Islet precursor cell (in vitro differentiated cells): ENCODE measurements at regions not wholly inside any gene's neighbourhood (a gene's known extent, or its start where the extent isn't known, plus 50 kb on each side); places are given as distances from the start of the nearest gene placed in this dataset.

Experiments used
- DNase-seq: peaks from one replicate; pipeline ENCODE4 v3.0.0-alpha.2; 2018

DNA sequence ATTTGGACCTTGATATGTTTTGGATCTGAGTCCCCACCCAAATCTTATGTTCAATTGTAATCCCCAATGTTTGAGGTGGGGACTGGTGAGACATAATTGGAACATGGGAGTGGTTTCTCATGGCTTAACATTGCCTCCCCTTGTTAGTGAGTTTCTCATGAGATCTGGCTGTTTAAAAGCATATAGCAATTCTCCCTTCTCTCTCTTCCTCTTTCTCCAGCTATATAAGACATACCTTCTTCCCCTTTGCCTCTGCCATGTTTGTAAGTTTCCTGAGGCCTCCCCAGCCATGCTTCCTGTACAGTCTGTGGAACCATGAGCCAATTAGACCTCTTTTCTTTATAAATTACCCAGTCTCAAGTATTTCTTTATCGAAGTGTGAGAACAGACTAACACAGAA lies 692.4 kb downstream of the KCNT2 start:
- DNase-seq, result no peak

DNA sequence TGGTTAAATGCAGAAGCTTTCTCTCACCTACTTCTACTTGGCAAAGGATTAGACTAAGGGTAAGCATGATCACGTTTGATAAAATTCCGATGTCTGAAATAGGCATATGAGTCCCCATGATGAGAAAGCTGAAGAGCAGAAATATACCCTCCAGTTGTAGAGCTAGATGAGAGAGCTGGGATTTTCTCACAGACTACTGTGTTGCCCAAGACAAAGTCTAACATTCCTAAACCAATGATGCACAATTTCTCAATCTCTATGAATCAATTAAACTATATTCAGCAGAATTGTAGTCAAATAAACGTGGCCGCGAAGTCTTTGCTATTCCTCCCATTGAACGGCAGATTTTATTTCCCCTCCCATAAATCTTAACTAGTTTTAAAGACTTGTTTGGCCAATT lies 699.2 kb downstream of the KCNT2 start:
- no peak for DNase-seq

DNA sequence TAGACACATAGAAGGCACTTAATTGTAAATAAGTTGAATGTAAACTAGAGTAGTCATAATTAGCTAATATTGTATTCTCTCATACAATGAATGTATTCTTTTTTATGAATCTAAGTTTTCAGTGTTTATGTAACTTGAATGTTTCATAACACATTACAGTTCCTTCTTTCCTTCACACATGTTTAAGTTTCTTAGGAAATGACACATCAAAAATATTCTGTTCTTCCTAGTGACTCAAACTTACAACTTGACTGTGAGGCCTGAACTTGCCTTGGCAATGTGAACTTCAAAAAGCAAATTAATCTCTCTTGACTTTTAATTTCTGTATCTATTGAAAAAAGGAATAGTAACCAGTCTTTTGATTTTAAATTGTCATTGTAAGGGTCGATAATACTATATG lies 700.1 kb downstream of the KCNT2 start:
- no peak for DNase-seq

DNA sequence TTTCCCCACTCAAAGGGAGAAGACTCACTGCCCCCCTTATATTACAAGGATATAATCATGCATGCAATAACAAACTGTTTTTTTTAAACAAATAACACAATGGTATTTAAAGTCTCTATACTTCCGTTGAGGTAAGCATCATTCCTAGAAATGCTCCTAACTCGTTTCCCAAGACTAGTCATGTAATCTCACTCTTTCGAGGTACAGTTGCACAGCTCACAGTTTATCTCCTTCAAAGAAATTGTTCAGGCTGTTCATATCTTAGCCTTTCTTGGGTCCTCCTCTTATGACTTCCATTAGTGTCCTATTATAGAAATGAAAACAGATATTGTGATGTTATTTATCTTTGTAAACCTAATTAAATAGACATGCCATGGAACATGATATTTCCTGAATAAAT lies 705.0 kb downstream of the KCNT2 start:
- no peak for DNase-seq

DNA sequence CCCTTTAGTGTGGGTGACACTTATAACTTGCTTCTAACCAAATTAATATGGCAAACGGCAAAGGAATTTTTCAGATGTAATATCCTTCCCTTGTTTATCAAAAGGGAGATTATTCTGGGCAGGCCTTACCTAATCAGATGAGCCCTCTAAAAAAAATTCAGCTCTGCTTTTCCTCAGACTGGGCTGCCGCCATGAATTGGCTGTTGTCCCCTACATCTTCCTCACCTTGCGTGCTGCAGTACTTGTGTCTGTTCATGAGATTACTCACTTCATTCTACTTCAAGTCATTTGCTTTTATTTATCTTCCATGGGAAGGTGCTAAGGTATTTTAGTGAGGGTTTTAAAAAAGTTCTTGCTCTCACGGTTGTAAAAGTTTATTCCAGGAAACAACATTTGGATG lies 705.5 kb downstream of the KCNT2 start:
- DNase-seq, result no peak

DNA sequence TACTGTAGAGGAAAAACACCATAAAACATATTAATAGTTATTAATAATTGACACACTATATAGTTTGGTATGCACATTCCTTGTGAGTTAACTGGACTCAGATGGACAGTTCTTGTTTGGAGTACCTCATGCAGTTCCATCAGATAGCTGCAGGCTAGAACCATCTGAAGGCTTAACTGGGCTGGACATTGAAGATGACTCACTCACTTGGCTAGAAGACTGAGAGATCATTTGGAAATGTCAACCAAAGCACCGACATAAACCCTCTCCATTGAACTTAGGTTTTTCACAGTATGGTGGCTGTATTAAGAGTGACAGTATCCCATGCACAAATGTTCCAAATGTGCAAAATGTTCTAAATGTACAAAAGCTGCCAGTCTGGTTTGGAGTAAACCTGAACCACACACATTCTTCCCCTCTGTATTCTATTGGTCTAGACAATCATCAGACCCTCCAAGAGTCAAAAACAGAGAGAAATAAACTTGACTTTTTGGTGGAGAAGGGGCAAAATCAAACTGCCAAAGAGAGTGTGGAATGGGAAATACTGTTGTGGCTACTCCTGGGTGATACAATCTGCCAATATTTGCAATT lies 708.4 kb downstream of the KCNT2 start:
- DNase-seq, result peak; percentile 64

DNA sequence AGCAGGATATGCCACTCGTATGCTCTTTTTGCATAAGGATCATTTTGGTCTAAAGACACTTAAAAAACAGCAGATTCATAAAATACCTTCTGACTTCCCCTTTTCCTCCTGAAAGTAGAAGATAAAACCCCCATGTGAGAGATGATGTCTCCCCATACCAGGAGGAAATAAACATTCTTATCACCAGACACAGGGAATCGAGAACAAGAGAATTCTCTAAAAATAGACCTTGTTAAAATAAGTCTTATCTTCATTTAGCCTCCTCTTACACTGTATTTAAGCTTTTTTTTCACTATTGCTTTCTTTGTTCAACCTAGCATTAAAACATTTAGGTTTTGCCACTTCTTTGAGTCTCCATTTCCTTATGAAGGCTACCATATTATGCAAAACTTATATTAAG lies 709.3 kb downstream of the KCNT2 start:
- no peak for DNase-seq

DNA sequence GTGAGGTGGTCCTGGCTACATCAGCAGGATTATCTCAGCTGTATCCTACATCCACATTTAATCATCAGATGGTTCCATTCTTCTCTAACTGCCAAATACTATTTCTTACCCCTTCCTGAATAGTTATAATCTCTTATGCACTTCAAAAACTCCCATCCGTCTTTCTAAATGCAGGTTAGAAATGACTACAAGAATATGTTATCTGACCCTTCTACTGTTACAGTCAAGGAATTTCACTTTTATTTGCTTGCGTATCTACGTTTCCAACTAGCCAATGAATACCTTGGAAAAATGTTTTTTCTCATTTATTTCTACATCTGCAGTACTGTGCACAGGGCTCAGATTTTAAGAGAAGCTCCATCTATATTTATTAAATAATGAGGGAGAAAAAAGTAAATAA lies 709.9 kb downstream of the KCNT2 start:
- no peak for DNase-seq

DNA sequence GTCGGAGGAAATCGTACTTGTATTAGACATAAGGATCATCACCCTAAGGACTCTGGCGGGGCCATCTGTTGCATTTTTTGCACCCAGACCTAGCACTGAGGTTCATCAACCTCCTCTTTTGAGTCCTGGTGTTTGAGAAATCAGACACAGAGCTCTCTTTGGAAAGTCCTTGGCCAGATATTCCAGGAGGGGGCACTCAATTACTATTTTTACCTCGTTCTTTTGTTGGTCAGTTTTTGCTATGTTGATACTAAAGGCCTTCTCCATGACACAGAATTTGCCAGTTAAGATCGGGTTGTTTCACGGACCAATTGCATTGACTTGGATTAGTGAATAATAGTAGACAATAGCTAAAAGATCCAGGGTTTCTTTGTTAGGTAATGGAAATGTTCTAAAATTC lies 711.2 kb downstream of the KCNT2 start:
- no peak for DNase-seq

DNA sequence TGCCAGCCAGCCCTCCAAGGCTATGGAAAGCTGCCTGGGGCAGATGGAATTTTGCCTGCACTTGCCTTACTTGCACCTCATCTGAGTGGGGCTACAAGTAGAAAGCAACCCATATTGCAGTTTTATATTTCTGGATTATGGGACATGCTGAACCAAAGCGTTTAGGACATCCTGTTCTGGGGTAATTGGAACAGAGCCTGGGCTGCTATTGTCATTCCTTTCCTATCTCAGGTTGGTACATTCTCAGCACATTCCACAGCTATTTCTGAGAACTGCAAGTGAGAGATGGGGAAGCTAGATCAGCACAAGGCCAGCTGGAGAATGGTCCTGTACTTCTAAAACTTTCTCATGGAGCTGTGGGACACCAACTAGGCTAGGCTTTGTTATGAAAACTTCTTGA lies 713.8 kb downstream of the KCNT2 start:
- peak; percentile 55 for DNase-seq

DNA sequence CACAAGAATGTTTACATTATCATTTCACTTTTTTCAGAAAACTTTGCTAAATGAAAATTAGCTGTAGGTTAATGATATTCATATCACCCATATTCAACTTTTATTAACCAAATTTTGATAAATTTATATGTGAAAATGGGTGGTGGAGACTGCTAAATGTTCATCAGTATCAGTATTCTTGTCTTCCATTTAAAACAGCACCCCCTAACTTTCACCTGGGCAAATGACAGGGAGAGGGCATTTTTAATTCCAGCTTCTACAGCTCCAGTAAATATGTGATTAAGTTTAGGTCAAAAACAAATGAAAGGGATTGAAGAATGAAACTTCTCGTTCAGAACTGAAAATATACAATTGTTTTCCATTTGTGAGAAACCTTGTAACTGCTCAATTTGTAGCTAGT lies 722.2 kb downstream of the KCNT2 start:
- DNase-seq, result no peak

DNA sequence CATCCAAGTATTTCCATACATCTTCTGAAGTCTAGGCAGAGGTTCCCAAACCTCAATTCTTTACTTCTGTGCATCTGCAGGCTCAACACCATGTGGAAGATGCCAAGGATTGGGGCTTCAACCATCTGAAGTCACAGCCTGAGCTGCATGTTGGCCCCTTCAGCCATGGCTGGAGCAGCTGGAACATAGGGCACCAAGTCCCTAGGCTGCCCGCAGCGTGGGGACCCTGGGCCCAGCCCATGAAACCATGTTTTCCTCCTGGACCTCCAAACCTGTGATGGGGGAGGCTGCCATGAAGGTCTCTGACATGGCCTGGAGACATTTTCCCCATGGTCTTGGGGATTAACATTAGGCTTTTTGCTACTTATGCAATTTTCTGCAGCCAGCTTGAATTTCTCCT lies 729.8 kb downstream of the KCNT2 start:
- no peak for DNase-seq

DNA sequence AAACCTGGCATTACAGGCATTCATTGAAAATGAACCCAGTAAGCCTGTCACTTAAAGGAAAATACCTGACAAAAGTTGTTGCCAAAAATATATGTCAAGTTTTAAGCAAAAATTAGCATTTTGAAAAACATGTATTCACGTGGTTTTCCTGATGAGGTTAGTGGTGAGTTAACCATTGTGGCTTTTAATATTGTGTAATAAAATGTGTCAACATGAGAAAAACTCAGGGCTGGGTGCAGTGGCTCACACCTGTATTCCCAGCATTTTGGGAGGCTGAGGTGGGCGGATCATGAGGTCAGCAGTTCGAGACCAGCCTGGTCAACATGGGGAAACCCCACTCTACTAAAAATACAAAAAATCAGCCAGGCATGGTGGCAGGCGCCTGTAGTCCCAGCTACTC lies 731.4 kb downstream of the KCNT2 start:
- DNase-seq, result no peak

DNA sequence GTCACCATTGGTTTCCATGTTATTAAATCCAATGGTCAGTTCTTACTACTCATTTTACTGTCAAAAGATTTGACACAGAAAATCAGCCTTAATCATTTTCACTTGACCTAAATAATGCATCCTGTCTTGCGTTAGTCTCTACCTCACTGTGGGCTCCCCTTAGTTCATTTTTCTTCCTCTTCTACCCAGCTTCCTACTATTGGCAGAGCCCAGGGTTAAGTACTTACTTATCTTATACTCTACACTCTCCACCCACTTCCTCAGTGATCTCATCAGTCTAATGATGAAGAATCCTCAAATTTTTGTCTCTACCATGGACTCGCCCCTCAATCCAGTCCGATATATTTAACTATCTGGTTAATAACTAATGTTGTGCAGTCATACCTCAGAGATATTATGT lies 735.9 kb downstream of the KCNT2 start:
- DNase-seq, result no peak

DNA sequence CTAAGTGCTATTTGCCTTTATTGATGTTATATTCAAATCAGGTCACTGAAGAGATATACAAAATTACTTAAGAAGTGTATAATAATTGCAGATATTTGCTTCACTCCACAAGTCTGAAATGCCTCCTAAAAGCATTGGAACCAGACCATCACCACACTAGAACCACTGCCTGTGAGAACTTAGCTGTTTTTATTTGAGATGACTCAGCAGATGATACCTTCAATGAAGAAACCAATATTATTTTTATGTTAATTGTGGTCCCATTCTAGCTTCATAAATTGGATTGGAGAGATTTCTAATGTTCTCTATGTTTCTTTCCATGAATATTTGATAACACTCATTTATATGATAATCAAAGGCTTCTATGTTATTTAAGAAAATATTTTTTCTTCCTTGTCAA lies 740.6 kb downstream of the KCNT2 start:
- DNase-seq, result no peak

DNA sequence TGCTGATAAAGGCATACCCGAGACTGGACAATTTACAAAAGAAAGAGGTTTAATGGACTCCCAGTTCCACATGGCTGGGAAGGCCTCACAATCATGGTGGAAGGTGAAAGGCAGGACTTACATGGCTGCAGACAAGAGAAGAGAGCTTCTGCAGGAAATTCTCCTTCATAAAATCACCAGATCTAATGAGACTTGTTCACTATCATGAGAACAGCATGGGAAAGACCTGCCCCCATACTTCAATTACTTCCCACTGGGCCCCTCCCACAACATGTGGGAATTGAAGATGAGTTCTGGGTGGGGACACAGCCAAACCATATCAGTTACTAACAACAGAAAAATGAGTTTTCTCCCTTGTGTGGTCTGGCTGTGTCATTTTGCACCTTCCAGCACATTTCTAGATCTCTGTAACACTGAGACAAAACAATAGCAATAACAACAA lies 741.4 kb downstream of the KCNT2 start:
- DNase-seq, result no peak

DNA sequence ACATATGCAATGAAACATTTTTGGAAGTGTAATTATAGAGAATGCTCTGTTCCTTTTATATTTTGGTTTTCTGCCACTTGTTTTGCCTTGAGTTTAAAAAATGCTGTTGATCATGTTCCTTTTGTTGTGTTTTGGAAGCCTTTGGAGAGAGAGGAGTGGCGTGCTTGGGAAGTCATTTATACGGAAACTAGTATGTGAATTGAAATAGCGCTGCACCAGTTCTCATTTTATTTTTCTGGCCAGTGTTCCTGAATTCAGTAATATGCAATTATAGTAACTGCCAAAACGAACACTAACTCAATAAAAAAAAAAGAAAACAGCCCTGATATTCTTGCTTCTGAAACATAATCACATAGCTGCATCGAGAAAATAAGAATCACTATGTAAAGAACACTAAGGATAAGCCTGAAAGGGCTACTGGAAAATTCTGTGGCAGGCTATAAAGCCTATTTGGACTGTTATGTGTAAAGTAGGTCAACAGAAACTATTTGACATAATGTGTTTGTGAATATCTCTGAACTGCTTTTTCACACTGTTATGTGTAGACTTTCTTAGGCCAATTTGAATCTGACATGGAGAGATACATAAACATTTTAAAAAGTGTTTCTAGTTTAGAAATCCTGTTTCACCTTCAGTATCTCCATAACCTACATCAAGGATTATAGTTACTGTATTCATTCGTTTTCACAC lies 742.0 kb downstream of the KCNT2 start:
- DNase-seq, result no peak

DNA sequence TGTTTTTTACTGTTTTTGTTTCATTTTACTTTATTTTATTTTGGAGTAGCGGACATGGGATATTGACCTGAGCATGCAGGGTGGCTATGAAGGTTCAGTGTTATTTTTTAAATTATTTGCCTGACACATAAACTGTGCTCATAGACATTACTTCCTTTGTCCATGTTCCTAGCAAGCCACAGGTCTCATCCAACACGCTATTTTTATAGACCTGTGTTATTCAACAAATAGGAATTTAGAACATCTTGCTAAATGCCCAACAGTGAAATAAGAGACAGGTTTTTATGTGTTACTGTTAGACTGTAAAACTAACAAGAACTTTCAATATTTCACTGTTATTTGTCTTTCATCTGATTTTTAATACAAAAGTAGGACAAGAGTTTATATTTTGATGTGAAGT lies 756.4 kb downstream of the KCNT2 start:
- DNase-seq, result no peak

DNA sequence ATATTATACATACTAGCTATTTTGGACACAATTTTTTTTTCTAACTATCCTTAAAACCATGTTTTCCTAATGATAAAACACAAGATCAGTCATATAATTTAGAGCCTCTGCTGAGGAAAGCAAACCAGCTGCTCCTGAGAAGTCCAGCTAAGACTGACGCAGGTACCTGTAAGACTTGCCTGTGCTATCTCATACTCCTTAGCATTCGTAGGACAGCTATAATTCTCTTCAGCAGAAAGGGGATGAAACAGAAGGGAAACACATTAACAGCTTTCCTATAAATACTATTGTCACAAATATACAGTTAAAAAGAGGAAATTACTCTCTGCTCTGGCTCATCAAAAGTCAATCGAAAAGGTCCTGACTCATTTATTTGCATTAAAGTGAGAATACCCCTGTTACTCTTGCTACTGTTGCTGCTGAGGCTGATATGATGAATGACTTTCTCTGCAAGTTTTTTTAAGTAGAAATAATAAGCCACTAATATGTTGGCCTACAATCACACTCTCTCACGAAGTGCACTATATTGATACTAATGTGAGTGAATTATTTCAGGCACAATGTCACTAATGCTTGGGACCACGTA lies 757.1 kb downstream of the KCNT2 start:
- DNase-seq, result no peak

DNA sequence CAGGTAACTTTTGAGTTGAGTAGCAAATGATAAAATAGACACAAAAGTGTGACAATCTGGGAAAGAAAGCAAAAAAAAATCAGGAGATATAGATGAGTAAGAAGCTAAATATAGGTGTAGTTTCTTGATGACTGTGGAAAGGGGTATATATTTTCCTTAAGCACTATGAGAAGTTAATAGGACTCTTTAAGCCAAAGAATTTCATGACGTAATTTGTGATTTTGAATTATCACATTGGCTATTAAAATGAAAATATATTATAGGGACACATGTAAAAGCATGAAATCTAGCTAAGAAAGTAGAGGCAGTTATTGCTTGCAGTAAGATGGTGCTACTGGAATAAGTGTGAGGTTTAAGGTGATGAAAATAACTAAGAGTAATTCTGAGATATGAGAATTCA lies 759.1 kb downstream of the KCNT2 start:
- no peak for DNase-seq

DNA sequence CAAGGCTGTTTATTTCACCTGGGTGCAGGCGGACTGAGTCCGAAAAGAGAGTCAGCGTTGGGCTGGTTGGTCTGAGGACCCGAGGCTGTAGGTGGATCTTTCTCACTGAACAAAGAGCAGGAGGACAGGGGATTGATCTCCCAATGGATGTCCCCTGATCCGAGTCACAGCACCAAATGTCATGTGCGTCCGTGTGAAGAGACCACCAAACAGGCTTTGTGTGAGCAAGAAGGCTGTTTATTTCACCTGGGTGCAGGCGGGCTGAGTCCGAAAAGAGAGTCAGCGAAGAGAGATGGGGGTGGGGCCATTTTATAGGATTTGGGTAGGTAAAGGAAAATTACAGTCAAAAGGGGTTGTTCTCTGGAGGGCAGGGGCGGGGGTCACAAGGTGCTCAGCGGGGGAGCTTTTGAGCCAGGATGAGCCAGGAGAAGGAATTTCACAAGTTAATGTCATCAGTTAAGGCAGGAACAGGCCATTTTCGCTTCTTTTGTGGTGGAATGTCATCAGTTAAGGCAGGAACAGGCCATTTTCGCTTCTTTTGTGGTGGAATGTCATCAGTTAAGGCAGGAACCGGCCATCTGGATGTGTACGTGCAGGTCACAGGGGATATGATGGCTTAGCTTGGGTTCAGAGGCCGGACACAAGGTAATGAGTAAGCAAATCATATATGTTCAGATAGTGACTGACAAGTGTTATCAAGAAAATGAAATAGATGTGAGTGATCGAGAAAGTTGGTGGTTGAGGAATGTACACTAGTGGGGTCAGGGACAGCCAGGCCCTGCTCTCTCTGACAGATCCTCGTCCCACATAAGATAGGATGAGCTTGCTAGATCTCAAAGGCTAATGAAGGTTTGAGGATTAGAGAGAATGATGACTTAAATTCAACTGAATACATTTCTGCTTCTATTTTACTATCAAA lies 760.0 kb downstream of the KCNT2 start:
- DNase-seq, result peak; percentile 83

DNA sequence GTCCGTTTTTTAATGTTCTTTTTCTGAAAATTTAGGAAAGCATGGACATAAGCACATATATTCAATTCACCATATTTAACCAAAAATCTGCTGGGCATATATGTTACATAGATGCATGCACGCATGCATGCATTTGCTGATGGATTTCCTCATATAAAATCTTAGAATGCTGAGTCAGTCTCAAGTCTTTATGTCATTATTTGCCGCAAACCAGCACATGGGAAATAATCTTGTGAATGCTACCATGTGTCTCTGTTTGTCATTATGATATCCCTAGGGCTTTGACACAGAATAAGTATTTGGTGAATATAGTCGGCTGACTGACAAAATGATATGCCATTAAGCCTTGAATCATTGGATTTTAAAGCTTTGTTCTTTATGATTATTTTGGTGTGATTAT lies 776.5 kb downstream of the KCNT2 start:
- no peak for DNase-seq

DNA sequence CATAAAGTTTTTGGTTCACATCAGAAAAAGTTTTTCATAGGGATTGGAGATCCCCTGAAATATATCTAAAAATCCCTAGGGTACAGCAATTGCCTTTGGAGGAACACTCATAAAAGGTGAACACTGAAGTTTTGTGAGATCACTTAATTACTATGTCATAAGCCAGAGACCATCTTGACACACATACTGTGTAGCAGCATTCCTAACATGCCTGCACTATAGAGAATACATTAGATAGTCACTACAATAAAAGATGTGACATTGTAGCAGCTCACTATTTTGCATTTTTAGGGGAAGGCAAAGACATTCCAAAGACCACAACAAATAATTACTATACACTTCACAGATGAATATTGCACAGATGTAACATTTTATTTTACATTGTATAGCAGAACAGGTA lies 779.9 kb downstream of the KCNT2 start:
- no peak for DNase-seq

DNA sequence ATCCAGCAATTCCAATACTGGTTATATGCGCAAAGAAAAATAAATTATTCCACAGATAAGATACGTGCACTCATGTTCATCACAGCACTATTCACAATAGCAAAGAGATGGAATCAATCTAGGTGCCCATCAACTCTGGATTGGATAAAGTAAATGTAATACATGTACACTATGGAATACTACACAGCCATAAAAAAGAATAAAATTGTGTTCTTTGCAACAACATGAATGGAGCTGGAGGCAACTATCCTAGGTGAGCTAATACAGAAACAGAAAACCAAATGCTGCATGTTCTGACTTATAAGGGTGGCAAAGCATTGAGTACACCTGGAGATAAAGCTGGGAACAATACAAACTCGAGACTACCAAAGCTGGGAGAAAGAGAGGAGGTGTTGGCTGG lies 787.3 kb downstream of the KCNT2 start:
- DNase-seq, result no peak
